Activated CD4-positive, alpha-beta T cell treated with anti-CD3 and anti-CD28 coated beads for 24 hours (primary cell): ENCODE measurements at regions not wholly inside any gene's neighbourhood (a gene's known extent, or its start where the extent isn't known, plus 50 kb on each side); places are given as distances from the start of the nearest gene placed in this dataset.

Experiments
- DNase-seq, 2 donors: peaks; one replicate each; pipeline ENCODE4 v3.0.0-alpha.2; 2020; ENCODE audit warnings: low read depth in 2 of 2

- DNase-seq: no peak
Measured at GRCh38 chr6:138577151-138577915, 78.0 kb upstream of the NHSL1 start.

GRCh38 chr6:138580040-138580439, 80.7 kb upstream of the NHSL1 start:
- no peak for DNase-seq

- DNase-seq: no peak
Measured at GRCh38 chr6:138580801-138581200, 81.5 kb upstream of the NHSL1 start.

GRCh38 chr6:138582573-138582972, 83.3 kb upstream of the NHSL1 start:
- no peak for DNase-seq

GRCh38 chr6:138586638-138587037, 87.3 kb upstream of the NHSL1 start:
- no peak for DNase-seq

GRCh38 chr6:138588805-138589434, 89.6 kb upstream of the NHSL1 start:
- peak; percentile 29 to 53 for DNase-seq

- DNase-seq: peak in 1 of 2 donors; percentile 12
Measured at GRCh38 chr6:138590796-138591709, 91.8 kb upstream of the NHSL1 start.

GRCh38 chr6:138592749-138593123, 93.4 kb upstream of the NHSL1 start:
- no peak for DNase-seq

- peak; percentile 13 to 28 for DNase-seq
Measured at GRCh38 chr6:138593124-138593877, 94.0 kb upstream of the NHSL1 start.

- no peak for DNase-seq
Measured at GRCh38 chr6:138593909-138594757, 94.8 kb upstream of the NHSL1 start.

- no peak for DNase-seq
Measured at GRCh38 chr6:138594758-138595140, 95.5 kb upstream of the NHSL1 start.

- no peak for DNase-seq
Measured at GRCh38 chr6:138596126-138596525, 96.8 kb upstream of the NHSL1 start.

GRCh38 chr6:138596591-138596990, 97.3 kb upstream of the NHSL1 start:
- no peak for DNase-seq

- DNase-seq: no peak
Measured at GRCh38 chr6:138597336-138597735, 98.0 kb upstream of the NHSL1 start.

- no peak for DNase-seq
Measured at GRCh38 chr6:138598562-138599173, 99.4 kb upstream of the NHSL1 start.

- no peak for DNase-seq
Measured at GRCh38 chr6:138600261-138600660, 101.0 kb upstream of the NHSL1 start.

- no peak for DNase-seq
Measured at GRCh38 chr6:138600726-138601125, 101.4 kb upstream of the NHSL1 start.

- no peak for DNase-seq
Measured at GRCh38 chr6:138601128-138601527, 101.8 kb upstream of the NHSL1 start.

GRCh38 chr6:138605958-138606357, 106.7 kb upstream of the NHSL1 start:
- no peak for DNase-seq
